Epithelial cell of esophagus (primary cell): ENCODE measurements at regions not wholly inside any gene's neighbourhood (a gene's known extent, or its start where the extent isn't known, plus 50 kb on each side); places are given as distances from the start of the nearest gene placed in this dataset.

Experiments
- DNase-seq: peaks from one replicate; pipeline ENCODE4 v3.0.0; 2010; ENCODE audit warnings: low read depth
- H3K4me3 ChIP-seq: 2 replicates; pipeline ENCODE4 v1.5.1; 2011; ENCODE audit warnings: mild to moderate bottlenecking, low read length, control low read depth
- CTCF ChIP-seq: IDR thresholded peaks from 2 replicates; pipeline ENCODE4 v1.5.1; 2011; ENCODE audit warnings: low read depth, mild to moderate bottlenecking, low read length, control low read depth, inconsistent platforms; ENCODE audit not compliant: insufficient read depth; ENCODE audit errors: missing control alignments

- no peak for TF ChIP-seq CTCF
- DNase-seq = no peak
- no peak overlapping the region for H3K4me3 ChIP-seq
Observed at GRCh38 chr1:98327220-98327861, 334.2 kb upstream of the SNX7 start.

- peak; percentile 96 for DNase-seq
- no peak for TF ChIP-seq CTCF
- H3K4me3 ChIP-seq = no peak overlapping the region
Observed at GRCh38 chr1:98325646-98326440, 335.7 kb upstream of the SNX7 start.

GRCh38 chr1:98323906-98324358 lies 337.6 kb upstream of the SNX7 start:
- DNase-seq = peak; percentile 91
- TF ChIP-seq CTCF = no peak
- no peak overlapping the region for H3K4me3 ChIP-seq

- no peak for TF ChIP-seq CTCF
- peak; percentile 96 for DNase-seq
- H3K4me3 ChIP-seq = no peak overlapping the region
Observed at GRCh38 chr1:98323388-98323787, 338.1 kb upstream of the SNX7 start.

GRCh38 chr1:98322966-98323365 lies 338.6 kb upstream of the SNX7 start:
- peak; percentile 47 for DNase-seq
- TF ChIP-seq CTCF = no peak
- H3K4me3 ChIP-seq = no peak overlapping the region

GRCh38 chr1:98322086-98322485 lies 339.4 kb upstream of the SNX7 start:
- no peak overlapping the region for H3K4me3 ChIP-seq
- DNase-seq = no peak

More at GRCh38 chr1:98322086-98322485, 339.4 kb upstream of the SNX7 start:
- TF ChIP-seq CTCF = no peak
